Transverse colon (tissue), 4 donors: ENCODE measurements at regions not wholly inside any gene's neighbourhood (a gene's known extent, or its start where the extent isn't known, plus 50 kb on each side); places are given as distances from the start of the nearest gene placed in this dataset.

Experiments
- CTCF ChIP-seq, 5 experiments: fragments of 200-600 bp in 3 of 5; fragments of 450-650 bp in 2 of 5; sonication (generic) in 3 of 5; IDR thresholded peaks; 1 replicate in 2 of 5; 2 replicates in 3 of 5; pipeline ENCODE4 v1.5.1; 2016 to 2017; ENCODE audit warnings: antibody characterized with exemption in 5 of 5, inconsistent platforms in 3 of 5, mild to moderate bottlenecking in 2 of 5, moderate library complexity in 1 of 5
- EP300 ChIP-seq: sonication (generic); formaldehyde crosslinking; IDR thresholded peaks from one replicate; pipeline ENCODE4 v1.6.1; 2017; ENCODE audit warnings: antibody characterized with exemption, low read depth
- POLR2AphosphoS5 ChIP-seq, 3 donors: sonication (generic); formaldehyde crosslinking; IDR thresholded peaks; one replicate each; pipeline ENCODE4 v1.6.1; 2016; ENCODE audit warnings: antibody characterized with exemption in 3 of 3

- TF ChIP-seq CTCF (IDR thresholded peaks at IDR 0.05) (no peak), POLR2AphosphoS5 (IDR thresholded peaks at IDR 0.05) (no peak), EP300 (no peak)
Measured at GRCh38 chr6:113073611-113074191, 726.6 kb downstream of the RFPL4B start.
